NCI-H510A (cell line): ENCODE measurements at regions not wholly inside any gene's neighbourhood (a gene's known extent, or its start where the extent isn't known, plus 50 kb on each side); places are given as distances from the start of the nearest gene placed in this dataset.
"Not testable (repeated sequence)": the region's sequence is repeated elsewhere in the genome, so short reads cannot be mapped to it uniquely, and the experiment has no call there.

Experiments
- DNase-seq: peaks from one replicate; lab custom pipeline; 2025; lab: John Stamatoyannopoulos, UW

DNA sequence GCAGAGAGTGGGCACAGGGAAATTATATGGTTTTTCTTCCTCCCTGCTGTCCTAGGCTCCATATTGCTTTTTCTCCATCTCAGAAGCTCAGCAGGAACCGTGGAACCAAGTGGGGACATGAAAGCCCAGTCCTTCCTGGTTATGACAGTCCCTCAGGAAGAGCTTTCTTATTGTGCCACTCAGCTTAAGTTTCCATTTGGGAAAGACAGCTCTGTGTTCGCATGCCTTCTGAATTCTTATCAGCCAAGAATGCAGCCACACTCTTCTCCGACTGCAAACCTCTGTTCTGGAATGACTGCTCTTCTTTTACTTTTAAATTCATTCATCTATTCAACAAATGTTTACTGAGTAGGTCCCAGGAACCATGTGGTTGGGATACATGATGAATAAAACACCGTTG is 58.0 kb upstream of the PPARGC1A start:
- DNase-seq, result no peak

DNA sequence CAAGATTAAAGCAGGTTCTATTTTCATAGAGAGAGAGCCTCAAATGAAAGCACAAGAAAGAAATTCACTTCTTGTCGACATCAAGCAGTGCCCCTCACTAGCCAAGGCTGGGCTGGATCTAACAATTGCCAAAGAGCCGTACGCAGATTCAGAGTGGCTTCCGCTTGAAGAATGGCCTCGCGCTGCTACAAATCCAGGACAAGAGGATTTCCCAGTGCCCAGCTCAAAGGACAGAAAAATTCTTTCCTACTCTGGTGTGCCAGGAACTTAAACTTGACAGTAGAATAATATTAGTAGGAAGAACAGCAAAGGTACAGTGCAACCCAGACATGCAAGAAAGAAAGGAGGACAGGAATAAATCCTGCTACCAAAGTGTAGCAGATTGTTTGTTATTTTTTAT is 56.5 kb upstream of the PPARGC1A start:
- DNase-seq, result no peak

DNA sequence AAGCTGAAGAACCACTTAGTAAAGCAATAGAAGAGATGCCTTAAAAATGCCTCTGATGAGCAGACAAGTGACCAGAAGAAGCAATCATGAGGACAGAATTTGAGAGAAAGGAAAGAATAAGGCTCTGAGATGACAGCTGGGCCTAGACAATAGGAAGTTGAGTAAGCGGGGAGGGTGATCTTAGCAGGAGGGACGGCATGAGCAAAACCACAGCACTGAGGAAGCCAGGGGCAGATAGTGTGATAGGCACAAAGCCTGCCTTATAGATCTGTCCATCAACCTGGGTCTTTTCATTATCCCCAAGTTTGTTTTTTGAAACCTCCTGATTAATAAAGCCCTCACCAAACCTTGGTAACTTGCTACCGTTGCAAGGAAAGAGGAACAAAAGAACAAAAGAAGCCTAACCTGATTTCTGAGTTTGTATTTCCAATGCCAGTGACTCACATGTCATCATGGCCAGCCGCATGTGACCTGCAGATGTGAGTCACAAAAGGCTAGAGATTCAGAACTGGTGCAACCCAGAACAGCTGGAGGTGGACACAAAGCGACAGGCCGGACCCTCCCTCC is 55.7 kb upstream of the PPARGC1A start:
- no peak for DNase-seq

DNA sequence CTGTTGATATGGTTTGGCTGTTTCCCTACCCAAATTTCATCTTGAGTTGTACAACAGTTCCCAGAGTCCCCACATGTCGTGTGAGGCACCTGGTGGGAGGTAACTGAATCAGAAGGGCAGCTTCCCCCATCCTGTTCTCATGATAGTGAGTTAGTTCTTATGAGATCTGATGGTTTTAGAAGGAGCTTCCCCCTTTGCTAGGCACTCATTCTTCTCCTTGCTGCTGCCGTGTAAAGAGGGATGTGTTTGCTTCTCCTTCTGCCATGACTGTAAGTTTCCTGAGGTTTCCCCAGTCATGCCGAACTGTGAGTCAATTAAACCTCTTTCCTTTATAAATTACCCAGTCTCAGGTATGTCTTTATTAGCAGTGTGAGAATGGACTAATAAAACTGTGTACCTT is 54.7 kb upstream of the PPARGC1A start:
- not testable (repeated sequence) for DNase-seq

DNA sequence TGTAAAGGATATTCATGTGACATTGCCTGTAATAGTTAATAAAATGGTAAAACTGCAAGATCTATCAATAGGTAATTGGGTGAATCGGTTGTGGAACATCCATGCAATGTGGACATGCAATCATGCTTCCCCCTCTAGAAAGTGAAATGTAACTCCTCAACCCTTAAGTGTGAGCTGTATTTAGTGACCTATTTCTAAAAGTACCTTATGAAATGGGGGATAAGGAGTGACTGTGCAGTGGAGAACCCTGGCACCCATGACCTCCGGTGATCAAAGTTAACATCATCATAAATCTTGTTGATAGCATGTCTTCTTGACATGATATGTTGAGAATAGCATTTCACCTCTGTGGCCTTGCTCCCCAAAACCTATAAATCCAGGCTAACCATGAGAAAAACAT is 53.6 kb upstream of the PPARGC1A start:
- no peak for DNase-seq

DNA sequence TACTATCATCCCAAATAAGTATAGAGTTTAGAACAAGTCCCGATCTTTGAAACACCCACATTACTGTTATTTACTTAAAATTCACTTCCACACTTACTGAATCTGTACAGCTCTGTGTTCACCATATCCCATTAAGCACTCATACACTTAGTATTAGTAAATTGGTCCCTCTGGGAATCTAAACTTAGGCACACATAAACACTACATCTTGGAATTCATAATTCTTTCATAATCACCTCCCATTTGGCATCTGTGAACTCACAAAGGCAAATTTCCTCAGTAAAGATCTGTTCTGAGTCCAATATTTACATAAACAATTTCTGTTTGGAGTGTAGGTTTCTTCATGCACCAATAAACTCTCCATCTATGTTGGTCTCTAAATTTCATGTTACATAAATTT is 52.6 kb upstream of the PPARGC1A start:
- DNase-seq, result no peak
